ENCODE measurements at regions not wholly inside any gene's neighbourhood (a gene's known extent, or its start where the extent isn't known, plus 50 kb on each side); places are given as distances from the start of the nearest gene placed in this dataset.

- DNase-seq: no peak
Observed at GRCh38 chr18:42137693-42138375, 182.8 kb downstream of the PIK3C3 start.

- no peak for DNase-seq
Observed at GRCh38 chr18:42141439-42141838, 186.4 kb downstream of the PIK3C3 start.

GRCh38 chr18:42155024-42155423, 200.0 kb downstream of the PIK3C3 start:
- no peak for DNase-seq

- DNase-seq: no peak
Observed at GRCh38 chr18:42156281-42156680, 201.2 kb downstream of the PIK3C3 start.

GRCh38 chr18:42157420-42157819, 202.4 kb downstream of the PIK3C3 start:
- DNase-seq: no peak

GRCh38 chr18:42157878-42158277, 202.8 kb downstream of the PIK3C3 start:
- no peak for DNase-seq

- DNase-seq: no peak
Observed at GRCh38 chr18:42159146-42159545, 204.1 kb downstream of the PIK3C3 start.

GRCh38 chr18:42163321-42163720, 208.3 kb downstream of the PIK3C3 start:
- DNase-seq: no peak

- no peak for DNase-seq
Observed at GRCh38 chr18:42164556-42164955, 209.5 kb downstream of the PIK3C3 start.

GRCh38 chr18:42165922-42166513, 211.0 kb downstream of the PIK3C3 start:
- no peak for DNase-seq

- no peak for DNase-seq
Observed at GRCh38 chr18:42168487-42168886, 213.5 kb downstream of the PIK3C3 start.

GRCh38 chr18:42168907-42169306, 213.9 kb downstream of the PIK3C3 start:
- no peak for DNase-seq

GRCh38 chr18:42174909-42175308, 219.9 kb downstream of the PIK3C3 start:
- DNase-seq: no peak

GRCh38 chr18:42176599-42176998, 221.6 kb downstream of the PIK3C3 start:
- no peak for DNase-seq

- DNase-seq: no peak
Observed at GRCh38 chr18:42177390-42177789, 222.4 kb downstream of the PIK3C3 start.

GRCh38 chr18:42178376-42179080, 223.5 kb downstream of the PIK3C3 start:
- DNase-seq: no peak

- DNase-seq: no peak
Observed at GRCh38 chr18:42179542-42180121, 224.6 kb downstream of the PIK3C3 start.

- DNase-seq: no peak
Observed at GRCh38 chr18:42181474-42181873, 226.4 kb downstream of the PIK3C3 start.

- DNase-seq: no peak
Observed at GRCh38 chr18:42182728-42183700, 228.0 kb downstream of the PIK3C3 start.

- no peak for DNase-seq
Observed at GRCh38 chr18:42183746-42184145, 228.7 kb downstream of the PIK3C3 start.

GRCh38 chr18:42184685-42185477, 229.8 kb downstream of the PIK3C3 start:
- DNase-seq: no peak

GRCh38 chr18:42185486-42185885, 230.5 kb downstream of the PIK3C3 start:
- no peak for DNase-seq

Measured in NCI-H510A (cell line).